ENCODE measurements at regions not wholly inside any gene's neighbourhood (a gene's known extent, or its start where the extent isn't known, plus 50 kb on each side); places are given as distances from the start of the nearest gene placed in this dataset.
"Not testable (repeated sequence)": the region's sequence is repeated elsewhere in the genome, so short reads cannot be mapped to it uniquely, and the experiment has no call there.

- no peaks in the 10 kb centered on the region for H3K27me3 ChIP-seq (ENCODE audit: insufficient read depth, poor library complexity, severe bottlenecking)
- no peak for DNase-seq (ENCODE audit: low read depth in 1 of 2, low spot score in 1 of 2)
- no peak overlapping the region for H3K27ac ChIP-seq (replicated peaks)
- TF ChIP-seq POLR2AphosphoS5 (IDR thresholded peaks at IDR 0.05; ENCODE audit: low read depth) (no peak), GABPA (IDR thresholded peaks at IDR 0.05; ENCODE audit: low read depth) (no peak), REST (IDR thresholded peaks at IDR 0.05; ENCODE audit: insufficient replicate concordance, low read depth) (no peak), CTCF (IDR thresholded peaks at IDR 0.05; ENCODE audit: insufficient read depth, low read length) (no peak), SPI1 (IDR thresholded peaks at IDR 0.05; ENCODE audit: borderline replicate concordance, low read depth) (no peak)
- H3K4me3 ChIP-seq (replicated peaks; ENCODE audit: insufficient read depth, low read length): no peak overlapping the region
Measured at GRCh38 chr6:53426117-53426516, 77.4 kb upstream of the ELOVL5 start.

GRCh38 chr6:53424976-53425718 is 76.4 kb upstream of the ELOVL5 start:
- DNase-seq (ENCODE audit: low read depth in 1 of 2, low spot score in 1 of 2): no peak
- no peak for TF ChIP-seq SPI1 (IDR thresholded peaks at IDR 0.05; ENCODE audit: borderline replicate concordance, low read depth)
- TF ChIP-seq POLR2AphosphoS5 (IDR thresholded peaks at IDR 0.05; ENCODE audit: low read depth): no peak
- TF ChIP-seq REST (IDR thresholded peaks at IDR 0.05; ENCODE audit: insufficient replicate concordance, low read depth): no peak
- TF ChIP-seq CTCF (IDR thresholded peaks at IDR 0.05; ENCODE audit: insufficient read depth, low read length): no peak
- TF ChIP-seq GABPA (IDR thresholded peaks at IDR 0.05; ENCODE audit: low read depth): no peak
- Histone ChIP-seq H3K4me3 (replicated peaks; ENCODE audit: insufficient read depth, low read length) (no peak overlapping the region), H3K27ac (replicated peaks) (no peak overlapping the region), H3K27me3 (ENCODE audit: insufficient read depth, poor library complexity, severe bottlenecking) (no peaks in the 10 kb centered on the region)

- Histone ChIP-seq H3K4me3 (replicated peaks; ENCODE audit: insufficient read depth, low read length) (no peak overlapping the region), H3K27me3 (ENCODE audit: insufficient read depth, poor library complexity, severe bottlenecking) (no peaks in the 10 kb centered on the region), H3K27ac (replicated peaks) (no peak overlapping the region)
- no peak for DNase-seq (ENCODE audit: low read depth in 1 of 2, low spot score in 1 of 2)
- TF ChIP-seq SPI1 (IDR thresholded peaks at IDR 0.05; ENCODE audit: borderline replicate concordance, low read depth) (no peak), GABPA (IDR thresholded peaks at IDR 0.05; ENCODE audit: low read depth) (no peak), CTCF (IDR thresholded peaks at IDR 0.05; ENCODE audit: insufficient read depth, low read length) (no peak), REST (IDR thresholded peaks at IDR 0.05; ENCODE audit: insufficient replicate concordance, low read depth) (no peak), POLR2AphosphoS5 (IDR thresholded peaks at IDR 0.05; ENCODE audit: low read depth) (no peak)
Measured at GRCh38 chr6:53424300-53424699, 75.5 kb upstream of the ELOVL5 start.

GRCh38 chr6:53423560-53423959 is 74.8 kb upstream of the ELOVL5 start:
- not testable (repeated sequence) for DNase-seq (ENCODE audit: low read depth in 1 of 2, low spot score in 1 of 2); H3K27me3 ChIP-seq (ENCODE audit: insufficient read depth, poor library complexity, severe bottlenecking); H3K4me3 ChIP-seq (replicated peaks; ENCODE audit: insufficient read depth, low read length); H3K27ac ChIP-seq (replicated peaks)
